ENCODE measurements at regions not wholly inside any gene's neighbourhood (a gene's known extent, or its start where the extent isn't known, plus 50 kb on each side); places are given as distances from the start of the nearest gene placed in this dataset.

- H3K36me3 Mint-ChIP-seq (ENCODE audit: low read depth) = no peaks in the 10 kb centered on the region
Observed at GRCh38 chr16:26727848-26728247, 338.9 kb upstream of the C16orf82 start.

GRCh38 chr16:26729951-26730541 is 336.7 kb upstream of the C16orf82 start:
- H3K9me3 Mint-ChIP-seq (ENCODE audit: low read depth) = no peaks in the 10 kb centered on the region
- H3K27ac Mint-ChIP-seq = no peak overlapping the region
- POLR2A ChIA-PET = no interaction called here
- peaks cover 4% of the 10 kb centered on the region for H3K4me1 Mint-ChIP-seq
- peaks cover 18% of the 10 kb centered on the region for H3K27me3 Mint-ChIP-seq
- DNase-seq (peak; percentile 9), ATAC-seq (peak; percentile 51)
- no peak overlapping the region for H3K4me3 Mint-ChIP-seq
- intact Hi-C loops (cut with DNase I, micrococcal nuclease) = no loop called here
- CTCF ChIA-PET = interaction anchor here (1.2 kb wide), 1 partner anchor 84 kb away, joined by 3 read pairs; no protein-coding TSS in a partner anchor
- no peaks in the 10 kb centered on the region for H3K36me3 Mint-ChIP-seq (ENCODE audit: low read depth)

More at GRCh38 chr16:26727848-26728247, 338.9 kb upstream of the C16orf82 start:
- CTCF ChIA-PET = no interaction called here
- Mint-ChIP-seq H3K9me3 (ENCODE audit: low read depth) (no peaks in the 10 kb centered on the region), H3K27me3 (peaks cover 18% of the 10 kb centered on the region), H3K27ac (no peak overlapping the region), H3K4me3 (no peak overlapping the region), H3K4me1 (peaks cover 4% of the 10 kb centered on the region)
- no peak for ATAC-seq
- intact Hi-C loops (cut with DNase I, micrococcal nuclease) = no loop called here
- POLR2A ChIA-PET = no interaction called here
- no peak for DNase-seq

GRCh38 chr16:26731729-26732128 is 335.0 kb upstream of the C16orf82 start:
- no peak for ATAC-seq
- H3K36me3 Mint-ChIP-seq (ENCODE audit: low read depth) = no peaks in the 10 kb centered on the region
- peaks cover 2% of the 10 kb centered on the region for H3K9me3 Mint-ChIP-seq (ENCODE audit: low read depth)
- DNase-seq = no peak
- H3K4me1 Mint-ChIP-seq = peaks cover 4% of the 10 kb centered on the region
- peaks cover 14% of the 10 kb centered on the region for H3K27me3 Mint-ChIP-seq
- no peak overlapping the region for H3K4me3 Mint-ChIP-seq
- intact Hi-C loops (cut with DNase I, micrococcal nuclease) = no loop called here
- H3K27ac Mint-ChIP-seq = no peak overlapping the region
- CTCF ChIA-PET = no interaction called here
- POLR2A ChIA-PET = no interaction called here

- Mint-ChIP-seq H3K4me1 (peaks cover 4% of the 10 kb centered on the region), H3K4me3 (no peak overlapping the region), H3K27me3 (peaks cover 5% of the 10 kb centered on the region), H3K27ac (no peak overlapping the region), H3K36me3 (ENCODE audit: low read depth) (no peaks in the 10 kb centered on the region), H3K9me3 (ENCODE audit: low read depth) (peaks cover 2% of the 10 kb centered on the region)
- ATAC-seq (no peak), DNase-seq (no peak)
- ChIA-PET POLR2A (no interaction called here), CTCF (interaction anchor here (1.0 kb wide), 1 partner anchor 88 kb away, joined by 4 read pairs; no protein-coding TSS in a partner anchor)
- intact Hi-C loops (cut with DNase I, micrococcal nuclease) = no loop called here
Observed at GRCh38 chr16:26733710-26734109, 333.0 kb upstream of the C16orf82 start.

GRCh38 chr16:26735521-26735920 is 331.2 kb upstream of the C16orf82 start:
- intact Hi-C loops (cut with DNase I, micrococcal nuclease) = no loop called here
- ChIA-PET CTCF (no interaction called here), POLR2A (no interaction called here)
- Mint-ChIP-seq H3K4me1 (no peaks in the 10 kb centered on the region), H3K9me3 (ENCODE audit: low read depth) (peaks cover 2% of the 10 kb centered on the region), H3K4me3 (no peak overlapping the region), H3K27me3 (peaks cover 5% of the 10 kb centered on the region), H3K36me3 (ENCODE audit: low read depth) (no peaks in the 10 kb centered on the region), H3K27ac (no peak overlapping the region)
- DNase-seq (no peak), ATAC-seq (no peak)

- Mint-ChIP-seq H3K27me3 (peaks cover 5% of the 10 kb centered on the region), H3K36me3 (ENCODE audit: low read depth) (no peaks in the 10 kb centered on the region), H3K9me3 (ENCODE audit: low read depth) (peaks cover 2% of the 10 kb centered on the region), H3K4me3 (no peak overlapping the region), H3K27ac (no peak overlapping the region), H3K4me1 (no peaks in the 10 kb centered on the region)
- intact Hi-C loops (cut with DNase I, micrococcal nuclease) = no loop called here
- ChIA-PET CTCF (no interaction called here), POLR2A (no interaction called here)
- ATAC-seq (no peak), DNase-seq (no peak)
Observed at GRCh38 chr16:26736084-26736483, 330.6 kb upstream of the C16orf82 start.

- intact Hi-C loops (cut with DNase I, micrococcal nuclease) = no loop called here
- Mint-ChIP-seq H3K36me3 (ENCODE audit: low read depth) (no peaks in the 10 kb centered on the region), H3K27ac (no peak overlapping the region), H3K9me3 (ENCODE audit: low read depth) (no peaks in the 10 kb centered on the region), H3K4me3 (no peak overlapping the region), H3K4me1 (no peaks in the 10 kb centered on the region), H3K27me3 (peaks cover 12% of the 10 kb centered on the region)
- ChIA-PET POLR2A (no interaction called here), CTCF (no interaction called here)
- ATAC-seq (no peak), DNase-seq (no peak)
Observed at GRCh38 chr16:26740771-26741170, 326.0 kb upstream of the C16orf82 start.

GRCh38 chr16:26742040-26742439 is 324.7 kb upstream of the C16orf82 start:
- Mint-ChIP-seq H3K27me3 (peaks cover 18% of the 10 kb centered on the region), H3K4me1 (no peaks in the 10 kb centered on the region), H3K4me3 (no peak overlapping the region), H3K36me3 (ENCODE audit: low read depth) (no peaks in the 10 kb centered on the region), H3K9me3 (ENCODE audit: low read depth) (no peaks in the 10 kb centered on the region), H3K27ac (no peak overlapping the region)
- DNase-seq (no peak), ATAC-seq (no peak)
- intact Hi-C loops (cut with DNase I, micrococcal nuclease) = no loop called here
- ChIA-PET CTCF (interaction anchor here (1.5 kb wide), 1 partner anchor 12 kb away, joined by 6 read pairs; no protein-coding TSS in a partner anchor), POLR2A (no interaction called here)

GRCh38 chr16:26744430-26744829 is 322.3 kb upstream of the C16orf82 start:
- H3K27ac Mint-ChIP-seq = no peak overlapping the region

GRCh38 chr16:26747760-26748159 is 319.0 kb upstream of the C16orf82 start:
- CTCF ChIA-PET = no interaction called here
- POLR2A ChIA-PET = no interaction called here
- H3K27me3 Mint-ChIP-seq = peaks cover 22% of the 10 kb centered on the region
- H3K4me1 Mint-ChIP-seq = no peaks in the 10 kb centered on the region
- H3K9me3 Mint-ChIP-seq (ENCODE audit: low read depth) = no peaks in the 10 kb centered on the region
- H3K36me3 Mint-ChIP-seq (ENCODE audit: low read depth) = no peaks in the 10 kb centered on the region
- intact Hi-C loops (cut with DNase I, micrococcal nuclease) = no loop called here
- H3K4me3 Mint-ChIP-seq = no peak overlapping the region
- H3K27ac Mint-ChIP-seq = no peak overlapping the region
- ATAC-seq (no peak), DNase-seq (no peak)

More at GRCh38 chr16:26744430-26744829, 322.3 kb upstream of the C16orf82 start:
- no peak for DNase-seq
- ChIA-PET CTCF (no interaction called here), POLR2A (no interaction called here)
- Mint-ChIP-seq H3K9me3 (ENCODE audit: low read depth) (no peaks in the 10 kb centered on the region), H3K36me3 (ENCODE audit: low read depth) (no peaks in the 10 kb centered on the region), H3K4me1 (no peaks in the 10 kb centered on the region), H3K4me3 (no peak overlapping the region), H3K27me3 (peaks cover 22% of the 10 kb centered on the region)
- ATAC-seq = no peak
- intact Hi-C loops (cut with DNase I, micrococcal nuclease) = no loop called here

GRCh38 chr16:26749072-26749471 is 317.7 kb upstream of the C16orf82 start:
- CTCF ChIA-PET = interaction anchor here (0.8 kb wide), 1 partner anchor 14 kb away, joined by 3 read pairs; no protein-coding TSS in a partner anchor
- no peak overlapping the region for H3K27ac Mint-ChIP-seq
- no peaks in the 10 kb centered on the region for H3K9me3 Mint-ChIP-seq (ENCODE audit: low read depth)
- no peak overlapping the region for H3K4me3 Mint-ChIP-seq
- POLR2A ChIA-PET = interaction anchor here (0.5 kb wide), 1 partner anchor 64 kb away, joined by 3 read pairs; no protein-coding TSS in a partner anchor
- no peak for DNase-seq
- no peaks in the 10 kb centered on the region for H3K4me1 Mint-ChIP-seq
- ATAC-seq = no peak
- H3K27me3 Mint-ChIP-seq = peaks cover 24% of the 10 kb centered on the region
- intact Hi-C loops (cut with DNase I, micrococcal nuclease) = no loop called here
- H3K36me3 Mint-ChIP-seq (ENCODE audit: low read depth) = no peaks in the 10 kb centered on the region

GRCh38 chr16:26752166-26752565 is 314.6 kb upstream of the C16orf82 start:
- intact Hi-C loops (cut with DNase I, micrococcal nuclease) = no loop called here
- ChIA-PET CTCF (no interaction called here), POLR2A (no interaction called here)
- ATAC-seq (no peak), DNase-seq (no peak)
- Mint-ChIP-seq H3K9me3 (ENCODE audit: low read depth) (peaks cover 3% of the 10 kb centered on the region), H3K36me3 (ENCODE audit: low read depth) (no peaks in the 10 kb centered on the region), H3K27ac (no peak overlapping the region), H3K4me1 (no peaks in the 10 kb centered on the region), H3K27me3 (peaks cover 20% of the 10 kb centered on the region), H3K4me3 (no peak overlapping the region)
